Stimulated activated CD8-positive, alpha-beta memory T cell treated with anti-CD3 and anti-CD28 coated beads, Interleukin-12 subunit alpha, Interleukin-12 subunit beta, amount 100 ng/mL, for 4 hours (primary cell): ENCODE measurements at regions not wholly inside any gene's neighbourhood (a gene's known extent, or its start where the extent isn't known, plus 50 kb on each side); places are given as distances from the start of the nearest gene placed in this dataset.
"Not testable (repeated sequence)": the region's sequence is repeated elsewhere in the genome, so short reads cannot be mapped to it uniquely, and the experiment has no call there.

Experiments used
- DNase-seq: peaks from one replicate; pipeline ENCODE4 v3.0.0-alpha.2; 2020; ENCODE audit warnings: low read depth

DNA sequence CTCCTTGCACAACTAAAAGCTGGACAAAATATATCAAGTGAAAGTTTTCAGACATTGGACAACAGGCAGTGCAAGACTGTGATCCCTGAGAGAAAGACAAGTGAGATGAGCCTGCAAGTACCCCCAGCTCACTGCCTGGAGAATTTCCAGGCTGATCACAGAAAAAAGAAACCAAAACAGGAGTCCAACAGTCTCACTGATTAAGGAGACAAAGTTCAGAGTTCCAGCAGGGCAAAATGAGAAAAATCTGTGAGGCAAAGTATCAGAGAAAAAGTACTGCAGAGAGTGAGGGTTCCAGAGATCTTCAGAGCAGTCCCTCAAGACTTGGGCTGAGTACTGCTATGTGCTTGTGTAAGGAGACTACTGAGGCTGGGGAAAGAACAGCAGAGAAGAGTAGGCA is 56.0 kb upstream of the PRSS3 start:
- DNase-seq, result no peak

DNA sequence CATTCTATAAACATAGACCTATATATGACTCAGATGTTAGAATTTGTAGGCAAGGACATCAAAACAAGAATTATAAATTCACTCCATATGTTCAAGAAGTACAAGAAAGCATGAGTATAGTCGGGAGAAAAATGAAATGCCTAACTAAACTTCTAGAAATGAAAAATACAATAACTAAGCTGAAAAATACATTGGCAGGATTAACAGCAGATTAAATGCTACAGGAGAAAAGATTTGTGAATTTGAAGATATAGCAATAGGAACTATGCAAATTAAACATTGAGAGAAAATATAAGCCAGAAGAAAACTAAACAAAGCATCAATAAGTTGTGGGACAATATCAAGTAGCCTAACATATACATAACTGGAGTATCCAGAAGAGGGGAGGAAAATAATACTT is 55.3 kb upstream of the PRSS3 start:
- DNase-seq, result no peak

DNA sequence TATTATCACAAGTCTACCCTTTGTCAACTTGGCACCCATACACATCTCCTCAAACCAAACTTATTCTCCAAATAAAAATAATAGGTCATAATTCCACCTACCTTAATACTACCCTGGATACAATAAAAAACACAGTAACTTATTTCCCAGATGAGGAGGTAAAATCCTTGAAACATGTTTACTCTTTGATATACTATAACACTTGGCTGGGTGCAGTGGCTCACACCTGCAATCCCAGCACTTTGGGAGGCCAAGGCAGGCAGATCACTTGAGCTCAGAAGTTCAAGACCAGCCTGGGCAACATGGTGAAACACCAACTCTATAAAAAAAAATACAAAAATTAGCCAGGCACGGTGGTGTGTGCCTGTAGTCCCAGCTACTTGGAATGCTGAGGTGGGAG is 54.4 kb upstream of the PRSS3 start:
- not testable (repeated sequence) for DNase-seq

DNA sequence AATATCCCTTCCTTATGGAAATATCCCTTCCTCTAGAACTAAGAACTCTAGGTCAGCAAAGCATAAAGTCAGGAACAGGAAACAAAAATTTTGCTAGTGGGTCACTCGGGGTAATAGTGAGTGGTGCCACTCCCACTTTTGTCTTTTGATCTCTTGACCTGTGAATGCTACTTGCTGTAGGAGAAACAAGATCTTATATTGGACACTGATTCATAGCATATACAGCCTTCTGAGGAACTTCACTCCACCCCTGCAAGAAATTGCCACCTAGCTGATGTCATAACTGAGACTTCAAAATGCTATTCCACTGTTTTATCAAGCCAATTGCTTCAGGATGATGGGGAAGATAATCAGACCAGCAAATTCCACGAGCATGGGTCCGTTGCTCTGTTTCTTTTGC is 53.3 kb upstream of the PRSS3 start:
- DNase-seq, result no peak

DNA sequence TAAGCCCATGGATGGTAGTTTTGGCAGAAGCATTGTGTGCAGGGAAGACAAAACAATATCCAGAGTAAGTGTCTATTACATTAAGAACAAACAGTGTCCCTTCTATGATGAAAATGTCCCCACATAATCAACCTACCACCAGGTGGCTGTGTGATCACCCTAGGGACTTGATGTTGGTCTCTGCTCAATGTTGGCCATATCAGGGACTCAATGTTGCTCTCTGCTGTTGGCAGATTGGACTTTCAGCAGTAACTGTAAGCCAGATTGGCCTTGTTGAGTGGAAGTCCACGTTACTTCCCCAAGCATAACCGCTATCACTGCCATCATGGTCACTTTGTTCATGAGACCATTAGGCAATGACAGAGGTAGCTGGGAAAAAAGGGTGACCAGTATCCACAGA is 52.8 kb upstream of the PRSS3 start:
- no peak for DNase-seq
